ENCODE measurements at regions not wholly inside any gene's neighbourhood (a gene's known extent, or its start where the extent isn't known, plus 50 kb on each side); places are given as distances from the start of the nearest gene placed in this dataset.
"Not testable (repeated sequence)": the region's sequence is repeated elsewhere in the genome, so short reads cannot be mapped to it uniquely, and the experiment has no call there.

DNA sequence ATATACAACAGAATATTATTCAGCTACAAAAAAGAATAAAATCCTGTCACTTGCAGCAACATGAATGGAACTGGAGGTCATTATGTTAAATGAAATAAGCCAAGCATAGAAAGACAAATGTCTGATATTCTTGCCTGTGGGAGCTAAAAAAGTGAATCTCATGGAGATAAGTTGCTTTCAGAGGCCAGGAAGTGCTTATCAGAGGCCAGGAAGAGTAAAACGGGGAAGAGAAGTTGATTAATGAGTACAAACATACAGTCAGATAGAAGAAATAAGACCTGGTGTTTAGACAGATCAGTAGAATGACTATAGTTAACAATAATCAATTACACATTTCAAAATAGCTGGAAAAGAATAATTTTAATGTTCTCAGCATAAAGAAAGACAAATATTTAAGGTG, 54.4 kb upstream of the CPHXL start:
- DNase-seq (ENCODE audit: low spot score) = no peak

DNA sequence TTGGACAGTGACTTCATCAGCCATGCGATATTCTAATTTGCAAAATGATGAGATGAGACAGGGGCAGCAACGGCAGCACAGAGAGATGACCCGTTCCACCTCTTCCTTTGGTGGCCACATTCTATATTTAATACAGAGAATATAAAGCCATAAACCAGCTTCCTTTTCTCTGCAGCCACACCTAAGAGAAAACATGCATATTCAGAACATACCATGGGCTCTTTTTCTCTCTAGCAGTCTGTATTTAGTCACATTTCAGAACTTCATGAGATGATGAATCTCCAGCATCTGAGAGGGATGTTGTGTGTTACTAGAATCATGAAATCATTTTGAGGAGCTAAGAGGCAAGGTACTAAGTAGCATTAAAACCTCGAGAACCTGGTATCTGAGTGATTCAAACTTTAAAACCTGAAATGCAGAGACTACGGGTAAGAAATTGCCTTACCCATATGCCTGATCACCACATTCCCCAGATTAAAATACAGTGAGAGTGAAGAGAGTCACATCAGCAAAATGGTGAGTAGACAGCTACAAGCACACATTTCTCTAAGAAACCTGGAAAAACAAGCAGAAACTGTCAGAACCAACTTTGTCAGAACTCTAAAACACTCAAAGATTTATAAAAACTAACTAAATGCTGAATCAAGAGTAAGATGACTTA, 55.5 kb upstream of the CPHXL start:
- no peak for DNase-seq (ENCODE audit: low spot score)

DNA sequence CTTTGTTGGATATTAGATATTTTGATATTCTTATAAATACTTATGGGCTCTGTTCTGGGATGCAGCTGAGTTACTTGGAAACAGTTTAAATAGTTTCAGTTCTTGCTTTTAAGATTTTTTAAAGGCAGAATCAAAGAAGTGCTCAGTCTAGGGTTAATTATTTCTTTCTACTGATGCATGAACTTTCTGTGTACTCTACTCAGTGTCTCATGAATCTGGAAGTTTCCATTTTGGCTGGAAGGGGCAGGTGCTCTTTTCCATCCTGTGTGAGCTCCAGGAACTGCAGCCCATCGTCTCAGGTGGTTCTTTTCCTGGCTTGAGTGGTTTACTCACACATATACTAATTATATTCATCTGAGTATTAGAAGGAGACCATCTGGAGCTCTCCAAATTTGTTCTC, 61.1 kb upstream of the CPHXL start:
- DNase-seq (ENCODE audit: low spot score) = no peak

- DNase-seq (ENCODE audit: low spot score) = peak; percentile 67
Observed at GRCh38 chr16:75789237-75789636, 62.9 kb upstream of the CPHXL start.

DNA sequence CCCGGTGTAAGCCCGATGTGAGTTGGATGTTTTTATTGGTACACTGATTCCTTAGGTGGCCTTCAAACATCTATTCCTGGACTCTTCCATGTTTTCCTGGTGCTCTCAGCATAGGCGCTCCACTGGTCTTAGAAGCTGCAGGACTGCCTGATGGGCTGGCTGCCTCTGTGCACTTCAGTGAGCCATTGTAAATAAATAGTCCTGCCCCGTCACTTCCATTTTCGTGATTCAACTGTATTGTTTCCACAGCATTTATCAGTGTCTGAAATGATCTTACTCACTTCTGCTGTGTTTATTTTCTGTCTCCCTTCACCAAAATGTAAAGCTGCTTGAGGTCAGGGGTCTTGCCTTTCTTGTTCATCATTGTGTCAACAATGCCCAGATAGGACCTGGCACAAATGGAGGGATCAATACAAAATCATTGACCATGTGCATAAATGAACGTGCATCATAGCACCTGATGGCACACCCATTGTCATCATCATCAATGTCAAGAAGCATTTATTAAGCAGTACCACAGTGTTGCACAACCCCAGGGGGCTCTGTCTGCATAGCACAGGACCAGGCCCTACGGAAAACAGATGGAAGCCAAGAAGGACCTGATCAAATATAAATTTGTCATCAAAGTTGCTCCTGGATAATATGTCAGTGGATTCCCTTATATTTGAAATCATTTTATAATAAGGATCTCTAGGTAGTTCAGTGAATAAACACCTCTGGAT, 66.6 kb upstream of the CPHXL start:
- DNase-seq (ENCODE audit: low spot score) = no peak

DNA sequence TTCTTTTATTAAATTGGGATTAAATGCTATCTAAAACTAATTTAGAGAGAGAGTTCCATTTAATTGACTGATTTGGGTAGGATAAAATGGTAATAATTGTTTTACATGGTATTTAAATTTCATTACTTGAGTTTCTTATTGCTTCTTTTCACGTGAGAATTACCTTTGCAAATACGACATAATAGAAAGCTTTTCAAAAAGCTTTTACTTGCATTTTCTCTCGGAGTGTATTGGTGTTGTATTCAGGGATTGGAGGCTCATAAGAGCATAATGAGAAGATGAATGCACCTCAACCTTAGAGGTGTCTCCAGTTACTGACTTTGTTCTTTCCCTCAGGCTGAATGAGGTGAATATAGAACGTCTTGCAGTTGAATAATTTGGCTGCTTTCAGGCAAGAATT, 67.4 kb upstream of the CPHXL start:
- DNase-seq (ENCODE audit: low spot score) = no peak

- no peak for DNase-seq (ENCODE audit: low spot score)
Observed at GRCh38 chr16:75794426-75794825, 68.1 kb upstream of the CPHXL start.

DNA sequence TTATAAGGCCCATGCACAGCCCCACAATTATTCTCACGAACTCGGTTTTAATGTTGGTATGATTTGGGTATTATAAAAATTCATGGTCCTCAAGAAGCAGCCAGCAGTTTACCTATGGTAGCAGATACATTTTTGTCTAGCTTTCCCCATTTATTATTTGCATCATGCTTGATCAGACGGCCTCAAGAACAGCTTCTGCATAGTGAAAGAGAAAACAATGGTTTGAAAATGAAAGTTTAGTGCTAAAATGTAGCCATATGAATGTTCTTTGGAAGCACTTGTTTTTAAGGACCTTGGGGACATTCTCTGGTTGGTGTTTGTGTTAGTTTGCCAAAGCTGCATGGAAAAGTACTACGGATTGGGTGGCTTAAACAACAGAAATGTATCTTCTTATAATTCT, 72.4 kb upstream of the CPHXL start:
- no peak for DNase-seq (ENCODE audit: low spot score)

DNA sequence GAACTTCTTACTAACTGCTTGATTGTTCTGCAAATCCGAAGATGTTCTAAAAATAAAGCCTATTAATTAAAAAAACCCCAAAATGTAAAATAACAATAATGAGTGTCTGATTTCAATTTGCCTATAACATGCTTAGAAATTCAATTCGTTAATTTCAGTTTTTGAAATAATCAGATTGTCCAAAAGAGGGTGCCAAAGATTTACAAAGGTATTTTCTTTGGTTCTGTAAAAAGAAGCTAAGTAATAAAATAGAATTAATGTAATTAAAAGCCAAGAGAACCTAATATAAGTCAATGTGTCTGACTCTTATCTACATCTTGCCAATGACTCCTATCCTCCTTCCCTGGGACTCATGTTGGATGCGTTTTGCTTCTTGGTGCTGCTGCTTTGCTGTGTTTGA, 75.0 kb upstream of the CPHXL start:
- no peak for DNase-seq (ENCODE audit: low spot score)

DNA sequence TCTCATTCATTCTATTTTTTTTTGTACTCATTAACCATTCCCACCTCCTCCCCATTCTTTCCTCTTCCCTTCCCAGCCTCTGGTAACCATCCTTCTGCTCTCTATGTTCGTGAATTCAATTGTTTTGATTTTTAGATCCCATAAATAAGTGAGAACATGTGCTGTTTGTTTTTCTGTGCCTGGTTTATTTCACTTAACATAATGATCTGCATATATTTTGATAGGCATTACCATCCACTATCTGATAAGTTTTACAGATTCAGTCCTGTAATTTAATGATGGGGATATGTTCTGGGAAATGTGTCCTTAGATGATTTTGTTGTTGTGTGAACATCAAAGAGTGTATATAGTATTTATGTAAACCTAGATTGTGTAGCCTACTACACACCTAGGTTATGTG, 77.5 kb upstream of the CPHXL start:
- DNase-seq (ENCODE audit: low spot score) = no peak

- no peak for DNase-seq (ENCODE audit: low spot score)
Observed at GRCh38 chr16:75804368-75804767, 78.1 kb upstream of the CPHXL start.

GRCh38 chr16:75805946-75806345, 79.7 kb upstream of the CPHXL start:
- no peak for DNase-seq (ENCODE audit: low spot score)

GRCh38 chr16:75806487-75806886, 80.2 kb upstream of the CPHXL start:
- no peak for DNase-seq (ENCODE audit: low spot score)

- DNase-seq (ENCODE audit: low spot score) = no peak
Observed at GRCh38 chr16:75810342-75810741, 84.1 kb upstream of the CPHXL start.

GRCh38 chr16:75811020-75811634, 84.8 kb upstream of the CPHXL start:
- DNase-seq (ENCODE audit: low spot score) = no peak

GRCh38 chr16:75818491-75818890, 92.2 kb upstream of the CPHXL start:
- DNase-seq (ENCODE audit: low spot score) = no peak

GRCh38 chr16:75820672-75821071, 94.4 kb upstream of the CPHXL start:
- no peak for DNase-seq (ENCODE audit: low spot score)

DNA sequence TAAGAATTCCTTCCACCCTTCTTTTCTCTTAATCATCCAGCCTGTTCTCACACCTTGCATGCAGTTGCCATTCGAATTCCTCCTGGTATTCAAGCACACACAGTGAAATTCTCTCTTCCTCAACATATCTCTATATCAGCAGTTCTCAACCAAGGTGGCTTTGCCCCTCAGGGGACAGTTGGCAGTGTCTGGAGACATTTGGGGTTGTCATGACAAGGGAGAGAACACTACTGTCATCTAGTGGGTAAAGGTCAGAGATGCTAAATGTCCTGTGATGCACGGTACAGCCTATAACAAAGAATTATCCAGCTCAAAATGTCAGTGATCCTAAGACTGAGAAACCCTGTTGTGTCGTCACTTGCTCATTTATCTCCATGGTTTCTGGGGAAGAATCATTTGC, 94.8 kb upstream of the CPHXL start:
- no peak for DNase-seq (ENCODE audit: low spot score)

- not testable (repeated sequence) for DNase-seq (ENCODE audit: low spot score)
Observed at GRCh38 chr16:75825750-75826149, 99.5 kb upstream of the CPHXL start.

DNA sequence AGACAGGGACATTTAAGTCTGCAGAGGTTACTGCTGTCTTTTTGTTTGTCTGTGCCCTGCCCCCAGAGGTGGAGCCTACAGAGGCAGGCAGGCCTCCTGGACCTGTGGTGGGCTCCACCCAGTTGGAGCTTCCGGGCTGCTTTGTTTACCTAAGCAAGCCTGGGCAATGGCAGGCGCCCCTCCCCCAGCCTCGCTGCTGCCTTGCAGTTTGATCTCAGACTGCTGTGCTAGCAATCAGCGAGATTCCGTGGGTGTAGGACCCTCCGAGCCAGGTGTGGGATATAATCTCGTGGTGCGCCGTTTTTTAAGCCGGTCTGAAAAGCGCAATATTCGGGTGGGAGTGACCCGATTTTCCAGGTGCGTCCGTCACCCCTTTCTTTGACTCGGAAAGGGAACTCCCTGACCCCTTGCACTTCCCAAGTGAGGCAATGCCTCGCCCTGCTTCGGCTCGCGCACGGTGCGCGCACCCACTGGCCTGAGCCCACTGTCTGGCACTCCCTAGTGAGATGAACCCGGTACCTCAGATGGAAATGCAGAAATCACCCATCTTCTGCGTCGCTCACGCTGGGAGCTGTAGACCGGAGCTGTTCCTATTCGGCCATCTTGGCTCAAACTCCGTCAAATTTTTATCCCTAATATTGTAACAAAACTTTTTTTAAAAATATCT, 101.2 kb upstream of the CPHXL start:
- not testable (repeated sequence) for DNase-seq (ENCODE audit: low spot score)

GRCh38 chr16:75833385-75833784, 107.1 kb upstream of the CPHXL start:
- DNase-seq (ENCODE audit: low spot score) = not testable (repeated sequence)

DNA sequence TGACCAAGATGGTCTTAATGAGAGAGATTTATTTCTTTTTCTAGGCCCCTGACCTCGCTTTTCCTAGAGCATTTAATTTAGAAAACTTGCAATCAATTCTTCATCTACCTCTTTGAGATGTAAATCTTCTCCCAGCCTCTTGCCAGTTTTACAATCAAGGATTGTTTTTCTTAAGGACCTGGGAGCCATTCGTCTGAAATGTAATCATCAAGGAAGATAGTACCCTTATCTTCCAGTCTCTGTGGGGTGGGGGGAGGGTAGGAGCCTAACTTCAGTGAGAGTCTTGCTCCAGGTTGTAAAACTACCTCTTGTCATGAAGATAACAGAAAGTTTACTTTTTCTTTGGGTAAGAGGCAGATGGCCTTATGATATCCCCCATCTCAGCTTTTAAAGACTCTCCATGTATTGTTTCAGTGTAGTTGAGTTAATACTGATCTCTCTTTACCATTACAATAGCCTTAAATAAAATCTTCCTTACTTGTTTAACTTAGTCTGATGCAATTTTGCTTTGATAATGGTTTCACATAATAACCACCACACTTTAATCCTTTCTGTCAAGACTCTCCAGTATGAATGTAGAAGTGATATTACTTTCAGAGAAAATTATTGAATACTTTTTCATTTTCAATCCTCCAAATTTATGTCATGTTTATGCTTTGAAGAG, 110.2 kb upstream of the CPHXL start:
- no peak for DNase-seq (ENCODE audit: low spot score)
